ENCODE measurements at regions not wholly inside any gene's neighbourhood (a gene's known extent, or its start where the extent isn't known, plus 50 kb on each side); places are given as distances from the start of the nearest gene placed in this dataset.

GRCh38 chr13:33763021-33763420 is 54.9 kb upstream of the RFC3 start:
- DNase-seq (no peak), ATAC-seq (ENCODE audit: insufficient read depth, low FRiP score) (no peak)
- no peak overlapping the region for H3K4me3 ChIP-seq
- H3K36me3 ChIP-seq (ENCODE audit: control insufficient read depth in 4 of 4, insufficient read depth in 4 of 4, low read length in 4 of 4): no peaks in the 10 kb centered on the region
- TF ChIP-seq CTCF (IDR thresholded peaks at IDR 0.05; ENCODE audit: control extremely low read depth, extremely low read depth): no peak
- WGBS, 2 donors: 40 to 62% methylated on average over 2 of the region's 2 CpGs
- H3K27me3 ChIP-seq (ENCODE audit: control insufficient read depth in 3 of 3, insufficient read depth in 3 of 3, low read length in 2 of 3): no peaks in the 10 kb centered on the region
- H3K9ac ChIP-seq (ENCODE audit: insufficient read depth in 1 of 2, low read length in 2 of 2): no peak overlapping the region
- H3K4me1 ChIP-seq (ENCODE audit: control insufficient read depth in 5 of 5, insufficient read depth in 5 of 5, low read length in 5 of 5): no peaks in the 10 kb centered on the region
- H3K27ac ChIP-seq (ENCODE audit: low read depth in 1 of 2, low read length in 1 of 2): no peak overlapping the region
- no peaks in the 10 kb centered on the region for H3K9me3 ChIP-seq (ENCODE audit: control insufficient read depth in 4 of 4, insufficient read depth in 3 of 4, low read length in 3 of 4)

GRCh38 chr13:33764716-33765115 is 53.2 kb upstream of the RFC3 start:
- H3K27ac ChIP-seq (ENCODE audit: low read depth in 1 of 2, low read length in 1 of 2): no peak overlapping the region
- H3K9me3 ChIP-seq (ENCODE audit: control insufficient read depth in 4 of 4, insufficient read depth in 3 of 4, low read length in 3 of 4): no peaks in the 10 kb centered on the region
- no peaks in the 10 kb centered on the region for H3K27me3 ChIP-seq (ENCODE audit: control insufficient read depth in 3 of 3, insufficient read depth in 3 of 3, low read length in 2 of 3)
- H3K36me3 ChIP-seq (ENCODE audit: control insufficient read depth in 4 of 4, insufficient read depth in 4 of 4, low read length in 4 of 4): no peaks in the 10 kb centered on the region
- ATAC-seq (ENCODE audit: insufficient read depth, low FRiP score): no peak
- DNase-seq: no peak
- H3K4me1 ChIP-seq (ENCODE audit: control insufficient read depth in 5 of 5, insufficient read depth in 5 of 5, low read length in 5 of 5): no peaks in the 10 kb centered on the region
- H3K9ac ChIP-seq (ENCODE audit: insufficient read depth in 1 of 2, low read length in 2 of 2): no peak overlapping the region
- no peak overlapping the region for H3K4me3 ChIP-seq
- no peak for TF ChIP-seq CTCF (IDR thresholded peaks at IDR 0.05; ENCODE audit: control extremely low read depth, extremely low read depth)
- WGBS, 2 donors: 82 to 93% methylated on average over 3 of the region's 3 CpGs

- Histone ChIP-seq H3K9me3 (ENCODE audit: control insufficient read depth in 4 of 4, insufficient read depth in 3 of 4, low read length in 3 of 4) (no peaks in the 10 kb centered on the region), H3K4me3 (no peak overlapping the region), H3K27me3 (ENCODE audit: control insufficient read depth in 3 of 3, insufficient read depth in 3 of 3, low read length in 2 of 3) (no peaks in the 10 kb centered on the region), H3K36me3 (ENCODE audit: control insufficient read depth in 4 of 4, insufficient read depth in 4 of 4, low read length in 4 of 4) (no peaks in the 10 kb centered on the region), H3K27ac (ENCODE audit: low read depth in 1 of 2, low read length in 1 of 2) (no peak overlapping the region), H3K9ac (ENCODE audit: insufficient read depth in 1 of 2, low read length in 2 of 2) (no peak overlapping the region), H3K4me1 (ENCODE audit: control insufficient read depth in 5 of 5, insufficient read depth in 5 of 5, low read length in 5 of 5) (no peaks in the 10 kb centered on the region)
- no peak for ATAC-seq (ENCODE audit: insufficient read depth, low FRiP score)
- WGBS, 2 donors: 94 to 95% methylated on average over 5 of the region's 5 CpGs
- no peak for TF ChIP-seq CTCF (IDR thresholded peaks at IDR 0.05; ENCODE audit: control extremely low read depth, extremely low read depth)
- DNase-seq: no peak
Measured at GRCh38 chr13:33766329-33767123, 51.4 kb upstream of the RFC3 start.

GRCh38 chr13:33767140-33767539 is 50.8 kb upstream of the RFC3 start:
- Histone ChIP-seq H3K27me3 (ENCODE audit: control insufficient read depth in 3 of 3, insufficient read depth in 3 of 3, low read length in 2 of 3) (no peaks in the 10 kb centered on the region), H3K27ac (ENCODE audit: low read depth in 1 of 2, low read length in 1 of 2) (no peak overlapping the region), H3K4me1 (ENCODE audit: control insufficient read depth in 5 of 5, insufficient read depth in 5 of 5, low read length in 5 of 5) (no peaks in the 10 kb centered on the region), H3K9me3 (ENCODE audit: control insufficient read depth in 4 of 4, insufficient read depth in 3 of 4, low read length in 3 of 4) (no peaks in the 10 kb centered on the region), H3K4me3 (no peak overlapping the region), H3K9ac (ENCODE audit: insufficient read depth in 1 of 2, low read length in 2 of 2) (no peak overlapping the region), H3K36me3 (ENCODE audit: control insufficient read depth in 4 of 4, insufficient read depth in 4 of 4, low read length in 4 of 4) (no peaks in the 10 kb centered on the region)
- 93 to 95% methylated on average over 2 of the region's 2 CpGs for WGBS, 2 donors
- ATAC-seq (ENCODE audit: insufficient read depth, low FRiP score) (no peak), DNase-seq (no peak)
- TF ChIP-seq CTCF (IDR thresholded peaks at IDR 0.05; ENCODE audit: control extremely low read depth, extremely low read depth): no peak

Measured in lung (tissue), 11 donors.